ENCODE measurements at regions not wholly inside any gene's neighbourhood (a gene's known extent, or its start where the extent isn't known, plus 50 kb on each side); places are given as distances from the start of the nearest gene placed in this dataset.

DNA sequence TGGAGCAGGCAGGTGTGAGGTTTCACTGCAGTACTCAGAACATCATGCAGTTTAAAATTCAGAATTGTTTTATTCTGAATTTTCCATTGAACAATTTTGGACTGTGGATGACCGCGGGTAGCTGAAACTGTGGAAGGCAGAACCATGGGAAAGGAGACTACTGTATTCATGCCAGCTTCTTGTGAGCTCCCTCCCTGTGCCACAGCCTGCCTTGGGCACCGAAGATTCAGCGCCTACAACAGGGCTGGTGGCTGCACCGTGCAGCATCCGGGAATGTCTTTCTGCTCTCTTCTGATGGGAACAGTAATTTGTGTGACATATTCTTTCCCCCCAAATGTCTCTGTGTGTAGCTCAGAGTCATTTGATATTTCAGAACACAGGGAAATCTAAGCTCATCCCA, 118.5 kb upstream of the NKX1-1 start:
- TF ChIP-seq, protein P1, sequence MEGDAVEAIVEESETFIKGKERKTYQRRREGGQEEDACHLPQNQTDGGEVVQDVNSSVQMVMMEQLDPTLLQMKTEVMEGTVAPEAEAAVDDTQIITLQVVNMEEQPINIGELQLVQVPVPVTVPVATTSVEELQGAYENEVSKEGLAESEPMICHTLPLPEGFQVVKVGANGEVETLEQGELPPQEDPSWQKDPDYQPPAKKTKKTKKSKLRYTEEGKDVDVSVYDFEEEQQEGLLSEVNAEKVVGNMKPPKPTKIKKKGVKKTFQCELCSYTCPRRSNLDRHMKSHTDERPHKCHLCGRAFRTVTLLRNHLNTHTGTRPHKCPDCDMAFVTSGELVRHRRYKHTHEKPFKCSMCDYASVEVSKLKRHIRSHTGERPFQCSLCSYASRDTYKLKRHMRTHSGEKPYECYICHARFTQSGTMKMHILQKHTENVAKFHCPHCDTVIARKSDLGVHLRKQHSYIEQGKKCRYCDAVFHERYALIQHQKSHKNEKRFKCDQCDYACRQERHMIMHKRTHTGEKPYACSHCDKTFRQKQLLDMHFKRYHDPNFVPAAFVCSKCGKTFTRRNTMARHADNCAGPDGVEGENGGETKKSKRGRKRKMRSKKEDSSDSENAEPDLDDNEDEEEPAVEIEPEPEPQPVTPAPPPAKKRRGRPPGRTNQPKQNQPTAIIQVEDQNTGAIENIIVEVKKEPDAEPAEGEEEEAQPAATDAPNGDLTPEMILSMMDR (IDR thresholded peaks at IDR 0.05; ENCODE audit: insufficient read depth, low read length, poor library complexity, severe bottlenecking) = no peak
- H3K27me3 ChIP-seq (replicated peaks; ENCODE audit: control insufficient read depth, insufficient read depth, low read length) = no peaks in the 10 kb centered on the region
- H3K36me3 ChIP-seq (ENCODE audit: control insufficient read depth, insufficient read depth, low read length) = no peaks in the 10 kb centered on the region
- DNase-seq (ENCODE audit: extremely low read depth, insufficient read length) = no peak
- H3K4me3 ChIP-seq (replicated peaks; ENCODE audit: low read depth, low read length) = no peak overlapping the region

DNA sequence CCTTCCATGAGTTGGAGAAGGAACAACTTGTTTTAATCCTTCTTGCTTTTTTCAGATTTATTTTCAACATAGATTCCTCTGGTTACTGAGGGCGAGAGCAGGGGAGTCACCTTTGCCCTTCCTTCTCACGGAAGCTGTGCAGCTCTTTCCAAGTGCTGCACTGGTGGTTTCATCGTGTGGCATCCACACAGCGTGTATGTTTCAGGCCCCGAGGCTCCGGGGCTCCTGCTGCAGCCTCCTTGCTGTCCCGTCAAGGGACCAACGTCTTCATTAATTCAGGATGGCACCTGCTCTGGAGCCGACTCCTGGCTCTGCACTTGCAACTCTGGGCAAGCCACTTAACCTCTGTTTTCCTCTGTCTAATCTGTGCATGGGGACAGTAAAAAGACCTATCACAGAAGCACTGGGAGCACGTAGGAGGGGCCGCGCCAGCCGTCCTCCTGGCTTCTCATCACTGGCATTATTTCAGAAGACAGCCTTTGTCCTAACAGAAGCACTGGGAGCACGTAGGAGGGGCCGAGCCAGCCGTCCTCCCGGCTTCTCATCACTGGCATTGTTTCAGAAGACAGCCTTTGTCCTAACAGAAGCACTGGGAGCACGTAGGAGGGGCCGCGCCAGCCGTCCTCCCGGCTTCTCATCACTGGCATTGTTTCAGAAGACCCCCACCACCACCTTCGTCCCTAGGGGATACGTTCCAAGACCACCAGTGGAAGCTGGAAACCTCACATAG, 117.8 kb upstream of the NKX1-1 start:
- Histone ChIP-seq H3K4me3 (replicated peaks; ENCODE audit: low read depth, low read length) (no peak overlapping the region), H3K36me3 (ENCODE audit: control insufficient read depth, insufficient read depth, low read length) (no peaks in the 10 kb centered on the region), H3K27me3 (replicated peaks; ENCODE audit: control insufficient read depth, insufficient read depth, low read length) (no peaks in the 10 kb centered on the region)
- TF ChIP-seq, protein P1 (IDR thresholded peaks at IDR 0.05; ENCODE audit: insufficient read depth, low read length, poor library complexity, severe bottlenecking) = no peak
- DNase-seq (ENCODE audit: extremely low read depth, insufficient read length) = no peak

DNA sequence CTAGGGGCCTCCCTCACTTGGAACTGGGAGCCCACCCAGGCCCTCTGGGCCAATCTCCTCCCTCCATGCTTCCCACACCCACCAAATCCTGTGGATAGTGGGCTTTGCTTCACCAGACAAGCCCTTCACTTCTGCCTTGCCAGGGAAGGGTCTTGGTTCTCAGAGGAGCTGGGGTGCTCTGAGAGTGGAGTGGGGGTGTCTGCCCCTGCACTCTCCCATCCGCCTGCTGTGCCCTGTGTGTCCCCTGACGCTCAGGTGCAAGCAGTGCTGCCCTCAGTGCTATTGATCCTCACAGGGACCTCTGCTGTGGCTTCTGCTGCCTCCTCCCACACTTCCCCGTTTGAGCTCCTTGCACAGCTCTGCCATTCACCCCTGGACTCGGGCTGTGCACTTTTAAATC, 117.3 kb upstream of the NKX1-1 start:
- TF ChIP-seq, protein P1 (IDR thresholded peaks at IDR 0.05; ENCODE audit: insufficient read depth, low read length, poor library complexity, severe bottlenecking) = no peak
- no peak for DNase-seq (ENCODE audit: extremely low read depth, insufficient read length)
- Histone ChIP-seq H3K27me3 (replicated peaks; ENCODE audit: control insufficient read depth, insufficient read depth, low read length) (no peaks in the 10 kb centered on the region), H3K36me3 (ENCODE audit: control insufficient read depth, insufficient read depth, low read length) (no peaks in the 10 kb centered on the region), H3K4me3 (replicated peaks; ENCODE audit: low read depth, low read length) (no peak overlapping the region)

DNA sequence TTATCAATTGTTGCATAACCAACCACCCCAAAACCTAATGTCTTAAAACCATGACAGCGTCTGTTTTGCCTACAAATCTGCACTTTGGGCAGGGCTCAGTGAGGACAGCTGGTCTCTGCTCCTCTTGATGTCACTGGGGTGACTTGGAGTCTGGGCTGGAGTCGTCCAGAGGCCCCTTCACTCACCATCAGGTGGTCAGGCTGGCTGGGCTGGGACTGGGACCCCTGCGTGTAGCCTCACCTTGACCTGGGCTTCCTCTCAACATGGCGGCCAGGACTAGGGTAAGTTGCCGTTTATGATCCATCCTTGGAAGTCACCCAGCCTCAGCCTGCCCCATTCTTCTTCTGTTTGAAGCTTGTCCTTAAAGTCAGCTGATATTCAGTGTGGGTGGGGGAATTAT, 116.8 kb upstream of the NKX1-1 start:
- TF ChIP-seq, protein P1 (IDR thresholded peaks at IDR 0.05; ENCODE audit: insufficient read depth, low read length, poor library complexity, severe bottlenecking) = no peak
- Histone ChIP-seq H3K36me3 (ENCODE audit: control insufficient read depth, insufficient read depth, low read length) (no peaks in the 10 kb centered on the region), H3K4me3 (replicated peaks; ENCODE audit: low read depth, low read length) (no peak overlapping the region), H3K27me3 (replicated peaks; ENCODE audit: control insufficient read depth, insufficient read depth, low read length) (no peaks in the 10 kb centered on the region)
- DNase-seq (ENCODE audit: extremely low read depth, insufficient read length) = no peak

DNA sequence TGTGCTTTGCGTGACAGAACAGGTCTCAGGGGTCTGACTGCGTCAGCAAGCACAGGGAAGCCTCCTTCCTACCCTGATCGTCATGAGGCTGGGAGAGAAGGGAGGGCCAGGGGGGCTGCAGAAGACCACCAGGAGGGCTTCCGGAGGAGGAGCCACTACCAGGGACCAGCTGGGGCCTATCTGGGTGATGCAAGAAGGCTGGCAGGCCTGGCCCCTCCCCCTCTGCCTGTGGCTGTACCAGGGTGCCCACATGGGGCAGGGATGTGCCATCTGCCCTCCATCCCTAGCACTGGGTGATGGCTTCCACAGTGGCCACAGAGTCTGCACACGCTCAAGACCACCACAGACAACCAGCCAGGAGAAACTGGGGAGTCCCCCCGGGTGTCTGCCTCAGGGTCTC, 116.4 kb upstream of the NKX1-1 start:
- H3K27me3 ChIP-seq (replicated peaks; ENCODE audit: control insufficient read depth, insufficient read depth, low read length) = no peaks in the 10 kb centered on the region
- H3K4me3 ChIP-seq (replicated peaks; ENCODE audit: low read depth, low read length) = no peak overlapping the region
- TF ChIP-seq, protein P1 (IDR thresholded peaks at IDR 0.05; ENCODE audit: insufficient read depth, low read length, poor library complexity, severe bottlenecking) = no peak
- H3K36me3 ChIP-seq (ENCODE audit: control insufficient read depth, insufficient read depth, low read length) = no peaks in the 10 kb centered on the region
- no peak for DNase-seq (ENCODE audit: extremely low read depth, insufficient read length)
